Stimulated activated CD4-positive, alpha-beta T cell treated with anti-CD3 and anti-CD28 coated beads, Interleukin-2, amount 100 ng/mL, for 48 hours (primary cell): ENCODE measurements at regions not wholly inside any gene's neighbourhood (a gene's known extent, or its start where the extent isn't known, plus 50 kb on each side); places are given as distances from the start of the nearest gene placed in this dataset.

Source experiments
- DNase-seq, 2 donors: peaks; one replicate each; pipeline ENCODE4 v3.0.0-alpha.2; 2020

GRCh38 chr1:93815366-93816110 lies 63.5 kb downstream of the DNTTIP2 start:
- DNase-seq = no peak

- no peak for DNase-seq
Observed at GRCh38 chr1:93814795-93815340, 64.1 kb downstream of the DNTTIP2 start.

GRCh38 chr1:93814059-93814794 lies 64.8 kb downstream of the DNTTIP2 start:
- DNase-seq = peak; percentile 34 to 47

GRCh38 chr1:93813076-93813475 lies 65.9 kb downstream of the DNTTIP2 start:
- DNase-seq = no peak

GRCh38 chr1:93811326-93812065 lies 67.5 kb downstream of the DNTTIP2 start:
- DNase-seq = no peak

- no peak for DNase-seq
Observed at GRCh38 chr1:93810316-93810715, 68.7 kb downstream of the DNTTIP2 start.

- no peak for DNase-seq
Observed at GRCh38 chr1:93808871-93809270, 70.1 kb downstream of the DNTTIP2 start.

GRCh38 chr1:93807311-93807930 lies 71.6 kb downstream of the DNTTIP2 start:
- DNase-seq = no peak

- DNase-seq = no peak
Observed at GRCh38 chr1:93805027-93805610, 73.9 kb downstream of the DNTTIP2 start.

- DNase-seq = no peak
Observed at GRCh38 chr1:93804412-93804811, 74.6 kb downstream of the DNTTIP2 start.

GRCh38 chr1:93801471-93801870 lies 77.5 kb downstream of the DNTTIP2 start:
- DNase-seq = no peak

- DNase-seq = no peak
Observed at GRCh38 chr1:93800856-93801255, 78.2 kb downstream of the DNTTIP2 start.

GRCh38 chr1:93798291-93798690 lies 80.7 kb downstream of the DNTTIP2 start:
- no peak for DNase-seq

GRCh38 chr1:93784538-93784937 lies 94.5 kb downstream of the DNTTIP2 start:
- no peak for DNase-seq

- DNase-seq = no peak
Observed at GRCh38 chr1:93783876-93784275, 95.1 kb downstream of the DNTTIP2 start.

GRCh38 chr1:93779540-93780165 lies 98.0 kb upstream of the BCAR3 start:
- no peak for DNase-seq

GRCh38 chr1:93778457-93778856 lies 96.8 kb upstream of the BCAR3 start:
- DNase-seq = no peak

- no peak for DNase-seq
Observed at GRCh38 chr1:93777255-93777654, 95.6 kb upstream of the BCAR3 start.

- DNase-seq = no peak
Observed at GRCh38 chr1:93776728-93777127, 95.1 kb upstream of the BCAR3 start.

GRCh38 chr1:93775224-93775623 lies 93.6 kb upstream of the BCAR3 start:
- DNase-seq = no peak

GRCh38 chr1:93774707-93775106 lies 93.1 kb upstream of the BCAR3 start:
- no peak for DNase-seq
